Natural killer cell (primary cell): ENCODE measurements at regions not wholly inside any gene's neighbourhood (a gene's known extent, or its start where the extent isn't known, plus 50 kb on each side); places are given as distances from the start of the nearest gene placed in this dataset.

Source experiments
- ATAC-seq, 3 donors: fragments of 150-1000 bp in 2 of 3; fragments of 200-7000 bp in 1 of 3; cut with Tn5 transposase; 1 replicate in 1 of 3; 2 replicates in 2 of 3; pipeline ENCODE4 v1.10.0; 2021; ENCODE audit warnings: mild to moderate bottlenecking in 2 of 3, moderate library complexity in 2 of 3
- DNase-seq, 2 donors: peaks; one replicate each; pipeline versions ENCODE4 v3.0.0 to v3.0.0-alpha.2; 2013 to 2021; ENCODE audit warnings: mixed read lengths in 1 of 2
- H3K27ac ChIP-seq: one replicate; pipeline ENCODE4 v1.5.1; 2013; ENCODE audit warnings: mild to moderate bottlenecking, low read length
- H3K27me3 ChIP-seq: one replicate; pipeline ENCODE4 v1.6.1; 2013; ENCODE audit warnings: low read length; ENCODE audit not compliant: control insufficient read depth, insufficient read depth
- H3K36me3 ChIP-seq: one replicate; pipeline ENCODE4 v1.6.1; 2013; ENCODE audit warnings: low read length; ENCODE audit not compliant: control insufficient read depth, insufficient read depth
- H3K4me1 ChIP-seq: one replicate; pipeline ENCODE4 v1.6.1; 2013; ENCODE audit warnings: low read length; ENCODE audit not compliant: control insufficient read depth, insufficient read depth
- H3K4me3 ChIP-seq: one replicate; pipeline ENCODE4 v1.5.1; 2013; ENCODE audit warnings: low read length
- H3K9me3 ChIP-seq: one replicate; pipeline ENCODE4 v1.6.1; 2013; ENCODE audit warnings: low read length; ENCODE audit not compliant: control insufficient read depth, insufficient read depth
- H3K27ac Mint-ChIP-seq, 2 donors: one replicate each; pipeline ENCODE4 v1.8.0; 2022; ENCODE audit warnings: mild to moderate bottlenecking in 2 of 2, mixed read lengths in 2 of 2, moderate library complexity in 1 of 2
- H3K27me3 Mint-ChIP-seq, 2 donors: one replicate each; pipeline ENCODE4 v1.8.0; 2022; ENCODE audit warnings: low read depth in 2 of 2, mixed read lengths in 2 of 2
- H3K36me3 Mint-ChIP-seq: one replicate; pipeline ENCODE4 v1.8.0; 2022; ENCODE audit warnings: mixed read lengths
- H3K4me1 Mint-ChIP-seq, 2 donors: one replicate each; pipeline ENCODE4 v1.8.0; 2022; ENCODE audit warnings: mixed read lengths in 2 of 2
- H3K4me3 Mint-ChIP-seq: one replicate; pipeline ENCODE4 v1.8.0; 2022; ENCODE audit warnings: mild to moderate bottlenecking, moderate library complexity, mixed read lengths
- H3K9me3 Mint-ChIP-seq, 2 donors: one replicate each; pipeline ENCODE4 v1.8.0; 2022; ENCODE audit warnings: mixed read lengths in 2 of 2
- WGBS: methylation state at CpG from one replicate; pipeline ENCODE4 v1.1.7; 2013; ENCODE audit warnings: missing lambda C conversion rate; ENCODE audit not compliant: insufficient coverage; 5-methylcytosine and 5-hydroxymethylcytosine counted together
- intact Hi-C: fragments of 100-400 bp; cut with micrococcal nuclease; formaldehyde crosslinking; loops from one replicate; pipeline ENCODE4 v1.14.2; 2022
- TF ChIP-seq, protein P1 (sequence below): fragments of 200-600 bp; IDR thresholded peaks from one replicate; pipeline ENCODE4 v1.8.0; 2022; ENCODE audit warnings: antibody characterized with exemption

DNA sequence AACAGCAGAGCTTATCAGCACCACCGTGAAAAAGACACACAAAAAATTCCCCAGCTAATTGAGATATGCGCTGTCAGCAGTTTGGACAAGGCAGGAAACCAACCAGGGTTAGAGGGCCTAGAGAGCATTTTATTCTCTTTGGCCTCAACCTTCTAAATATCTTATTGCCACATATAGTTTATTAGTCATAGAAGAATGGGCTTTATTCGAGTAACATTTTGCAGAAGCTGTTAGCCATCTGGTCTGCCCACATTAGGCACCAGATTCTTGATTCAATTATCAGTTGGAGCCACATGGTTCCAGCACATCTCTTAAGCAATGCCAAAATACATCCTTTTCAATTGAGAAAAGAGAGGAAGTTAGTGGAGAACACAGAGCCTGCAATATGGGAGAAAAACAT, 109.9 kb upstream of the CXADR start:
- ATAC-seq, result no peak
- Histone ChIP-seq H3K4me3 (no peak overlapping the region), H3K4me1 (no peaks in the 10 kb centered on the region), H3K27me3 (no peaks in the 10 kb centered on the region), H3K36me3 (no peaks in the 10 kb centered on the region), H3K9me3 (no peaks in the 10 kb centered on the region), H3K27ac (no peak overlapping the region)
- H3K27ac Mint-ChIP-seq, result no peak overlapping the region
- no peak overlapping the region for H3K4me3 Mint-ChIP-seq
- no peak for DNase-seq
- TF ChIP-seq, protein P1, sequence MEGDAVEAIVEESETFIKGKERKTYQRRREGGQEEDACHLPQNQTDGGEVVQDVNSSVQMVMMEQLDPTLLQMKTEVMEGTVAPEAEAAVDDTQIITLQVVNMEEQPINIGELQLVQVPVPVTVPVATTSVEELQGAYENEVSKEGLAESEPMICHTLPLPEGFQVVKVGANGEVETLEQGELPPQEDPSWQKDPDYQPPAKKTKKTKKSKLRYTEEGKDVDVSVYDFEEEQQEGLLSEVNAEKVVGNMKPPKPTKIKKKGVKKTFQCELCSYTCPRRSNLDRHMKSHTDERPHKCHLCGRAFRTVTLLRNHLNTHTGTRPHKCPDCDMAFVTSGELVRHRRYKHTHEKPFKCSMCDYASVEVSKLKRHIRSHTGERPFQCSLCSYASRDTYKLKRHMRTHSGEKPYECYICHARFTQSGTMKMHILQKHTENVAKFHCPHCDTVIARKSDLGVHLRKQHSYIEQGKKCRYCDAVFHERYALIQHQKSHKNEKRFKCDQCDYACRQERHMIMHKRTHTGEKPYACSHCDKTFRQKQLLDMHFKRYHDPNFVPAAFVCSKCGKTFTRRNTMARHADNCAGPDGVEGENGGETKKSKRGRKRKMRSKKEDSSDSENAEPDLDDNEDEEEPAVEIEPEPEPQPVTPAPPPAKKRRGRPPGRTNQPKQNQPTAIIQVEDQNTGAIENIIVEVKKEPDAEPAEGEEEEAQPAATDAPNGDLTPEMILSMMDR, result no peak
- H3K27me3 Mint-ChIP-seq, result no peaks in the 10 kb centered on the region
- no peaks in the 10 kb centered on the region for H3K4me1 Mint-ChIP-seq
- intact Hi-C loops, result no loop called here
- no peaks in the 10 kb centered on the region for H3K36me3 Mint-ChIP-seq
- 59% methylated on average over 3 of the region's 3 CpGs for WGBS
- H3K9me3 Mint-ChIP-seq, result peaks cover 2 to 5% of the 10 kb centered on the region in 2 donors

DNA sequence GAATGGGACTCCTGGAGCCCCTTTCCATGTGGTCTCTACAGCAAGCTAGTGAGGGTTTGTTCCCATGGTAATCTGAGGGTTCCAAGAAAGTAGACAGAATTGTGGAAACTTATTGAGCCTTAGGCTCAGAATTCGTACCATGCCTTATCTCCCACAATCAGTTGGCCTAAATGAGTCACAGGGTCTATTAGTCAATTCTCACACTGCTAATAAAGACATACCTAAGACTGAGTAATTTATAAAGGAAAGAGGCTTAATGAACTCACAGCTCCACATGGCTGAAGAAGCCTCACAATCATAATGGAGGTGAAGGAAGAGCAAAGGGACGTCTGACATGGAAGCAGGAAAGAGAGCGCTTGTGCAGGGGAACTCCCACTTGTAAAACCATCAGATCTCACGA, 106.6 kb upstream of the CXADR start:
- H3K27me3 ChIP-seq, result no peaks in the 10 kb centered on the region
- 100% methylated on average over 2 of the region's 4 CpGs for WGBS
- no peak overlapping the region for H3K4me3 ChIP-seq
- no peak for DNase-seq
- intact Hi-C loops, result no loop called here
- H3K36me3 ChIP-seq, result no peaks in the 10 kb centered on the region
- no peaks in the 10 kb centered on the region for H3K9me3 ChIP-seq
- no peaks in the 10 kb centered on the region for H3K4me1 ChIP-seq
- Mint-ChIP-seq H3K27me3 (no peaks in the 10 kb centered on the region), H3K36me3 (no peaks in the 10 kb centered on the region), H3K4me1 (no peaks in the 10 kb centered on the region), H3K4me3 (no peak overlapping the region), H3K27ac (no peak overlapping the region), H3K9me3 (peaks cover 2 to 5% of the 10 kb centered on the region in 2 donors)
- ATAC-seq, result no peak
- H3K27ac ChIP-seq, result no peak overlapping the region
- TF ChIP-seq, protein P1, result no peak

DNA sequence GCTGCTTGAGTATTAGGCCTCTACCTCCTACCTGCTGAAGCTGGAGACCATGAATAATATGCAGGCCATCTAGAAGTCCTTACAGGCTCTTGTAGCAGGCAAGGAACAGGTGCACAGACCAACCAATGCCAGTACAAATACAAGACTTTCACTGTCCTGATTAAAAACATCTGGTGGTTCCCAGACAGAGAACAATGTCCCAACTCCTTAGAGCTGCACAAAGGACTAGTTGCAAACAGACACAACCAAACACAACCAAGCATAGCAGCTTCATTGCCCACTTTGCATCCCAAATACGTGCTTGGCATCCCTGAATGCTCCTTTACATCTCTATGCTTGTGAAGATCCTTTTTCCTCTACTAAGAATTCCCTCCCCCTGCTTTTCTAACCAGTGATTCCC, 98.1 kb upstream of the CXADR start:
- intact Hi-C loops, result no loop called here
- peaks cover 8 to 10% of the 10 kb centered on the region in 2 donors for H3K9me3 Mint-ChIP-seq
- no peaks in the 10 kb centered on the region for H3K4me1 Mint-ChIP-seq
- H3K4me3 Mint-ChIP-seq, result no peak overlapping the region
- H3K27ac ChIP-seq, result no peak overlapping the region
- H3K27me3 ChIP-seq, result no peaks in the 10 kb centered on the region
- no peaks in the 10 kb centered on the region for H3K4me1 ChIP-seq
- no peaks in the 10 kb centered on the region for H3K36me3 ChIP-seq
- no peaks in the 10 kb centered on the region for H3K36me3 Mint-ChIP-seq
- no peak for DNase-seq
- ATAC-seq, result no peak
- no peaks in the 10 kb centered on the region for H3K27me3 Mint-ChIP-seq
- H3K4me3 ChIP-seq, result no peak overlapping the region
- 74% methylated on average over 1 of the region's 1 CpG for WGBS
- H3K27ac Mint-ChIP-seq, result no peak overlapping the region
- H3K9me3 ChIP-seq, result no peaks in the 10 kb centered on the region
- TF ChIP-seq, protein P1, result no peak

DNA sequence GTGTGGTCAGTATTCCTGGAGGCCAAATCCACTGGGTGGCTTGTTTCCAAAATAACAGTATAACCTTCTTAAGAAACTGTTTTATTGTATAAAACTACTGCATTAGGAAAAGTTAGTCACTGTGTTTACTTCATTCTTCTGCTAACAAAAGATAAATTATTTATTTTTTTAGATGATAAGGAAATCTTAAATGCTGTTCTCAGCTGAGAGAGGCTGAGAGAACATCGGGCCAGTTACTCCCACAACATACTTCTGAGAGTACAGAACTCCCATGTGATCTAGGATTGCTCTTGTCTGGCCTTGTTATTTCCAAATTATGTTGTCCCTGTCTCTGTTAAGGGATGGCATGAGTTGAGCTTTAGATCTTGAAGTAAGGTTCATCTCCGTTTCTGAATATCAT, 96.7 kb upstream of the CXADR start:
- intact Hi-C loops, result no loop called here
- peaks cover 8 to 11% of the 10 kb centered on the region in 2 donors for H3K9me3 Mint-ChIP-seq
- no peak overlapping the region for H3K27ac Mint-ChIP-seq
- TF ChIP-seq, protein P1, result no peak
- DNase-seq (no peak), ATAC-seq (no peak)
- H3K4me3 Mint-ChIP-seq, result no peak overlapping the region
- H3K27ac ChIP-seq, result no peak overlapping the region
- no peaks in the 10 kb centered on the region for H3K36me3 ChIP-seq
- H3K9me3 ChIP-seq, result no peaks in the 10 kb centered on the region
- H3K36me3 Mint-ChIP-seq, result no peaks in the 10 kb centered on the region
- H3K27me3 ChIP-seq, result no peaks in the 10 kb centered on the region
- H3K4me3 ChIP-seq, result no peak overlapping the region
- no peaks in the 10 kb centered on the region for H3K4me1 Mint-ChIP-seq
- WGBS, result no CpG with 5 or more reads among the region's 2 CpGs
- H3K4me1 ChIP-seq, result no peaks in the 10 kb centered on the region
- H3K27me3 Mint-ChIP-seq, result no peaks in the 10 kb centered on the region
